Osteocyte (in vitro differentiated cells): ENCODE measurements at regions not wholly inside any gene's neighbourhood (a gene's known extent, or its start where the extent isn't known, plus 50 kb on each side); places are given as distances from the start of the nearest gene placed in this dataset.
A peak's percentile ranks its signal among the peaks of the same experiment; 100 is the strongest.
"Not testable (repeated sequence)": the region's sequence is repeated elsewhere in the genome, so short reads cannot be mapped to it uniquely, and the experiment has no call there.

Source experiments
- DNase-seq: peaks from one replicate; pipeline ENCODE4 v3.0.0; 2021; ENCODE audit warnings: mixed read lengths; ENCODE audit not compliant: unreplicated experiment; ENCODE audit errors: extremely low spot score
- H3K27ac Mint-ChIP-seq: one replicate; pipeline ENCODE4 v1.8.0; 2021; ENCODE audit warnings: mild to moderate bottlenecking, mixed read lengths; ENCODE audit not compliant: unreplicated experiment
- H3K27me3 Mint-ChIP-seq: one replicate; pipeline ENCODE4 v1.8.0; 2021; ENCODE audit warnings: mixed read lengths; ENCODE audit not compliant: unreplicated experiment
- H3K36me3 Mint-ChIP-seq: one replicate; pipeline ENCODE4 v1.8.0; 2021; ENCODE audit warnings: mixed read lengths; ENCODE audit not compliant: unreplicated experiment
- H3K4me1 Mint-ChIP-seq: one replicate; pipeline ENCODE4 v1.8.0; 2021; ENCODE audit warnings: mixed read lengths; ENCODE audit not compliant: unreplicated experiment
- H3K4me3 Mint-ChIP-seq: one replicate; pipeline ENCODE4 v1.8.0; 2021; ENCODE audit warnings: mild to moderate bottlenecking, moderate library complexity, mixed read lengths; ENCODE audit not compliant: unreplicated experiment
- H3K9me3 Mint-ChIP-seq: one replicate; pipeline ENCODE4 v1.8.0; 2021; ENCODE audit warnings: mixed read lengths; ENCODE audit not compliant: unreplicated experiment
- TF ChIP-seq, protein P1 (sequence below): fragments of 200-600 bp; sonication (generic); IDR thresholded peaks from 2 replicates; pipeline ENCODE4 v1.5.0; 2021; ENCODE audit warnings: antibody characterized with exemption, mild to moderate bottlenecking, moderate library complexity

DNA sequence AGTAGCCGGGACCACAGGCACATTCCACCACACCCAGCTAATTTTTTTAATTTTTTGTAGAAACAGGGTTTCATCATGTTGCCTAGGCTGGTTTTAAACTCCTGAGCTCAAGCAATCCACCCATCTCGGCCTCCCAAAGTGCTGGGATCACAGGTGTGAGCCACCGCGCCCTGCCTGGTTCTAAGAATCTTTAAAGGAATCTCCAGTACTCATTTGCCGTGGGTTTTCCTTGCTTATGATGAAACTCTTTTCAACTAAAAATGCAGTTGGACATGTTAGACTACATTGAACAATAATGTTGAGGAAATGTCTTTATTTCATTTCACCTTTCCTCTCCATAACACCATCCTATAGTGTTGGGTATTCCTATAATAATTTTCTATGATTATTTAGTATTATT lies 121.6 kb downstream of the ZNF281 start:
- Mint-ChIP-seq H3K9me3 (no peaks in the 10 kb centered on the region), H3K27me3 (peaks cover 4% of the 10 kb centered on the region), H3K4me3 (no peak overlapping the region), H3K4me1 (no peaks in the 10 kb centered on the region), H3K27ac (no peak overlapping the region), H3K36me3 (no peaks in the 10 kb centered on the region)
- DNase-seq: no peak
- TF ChIP-seq, protein P1, sequence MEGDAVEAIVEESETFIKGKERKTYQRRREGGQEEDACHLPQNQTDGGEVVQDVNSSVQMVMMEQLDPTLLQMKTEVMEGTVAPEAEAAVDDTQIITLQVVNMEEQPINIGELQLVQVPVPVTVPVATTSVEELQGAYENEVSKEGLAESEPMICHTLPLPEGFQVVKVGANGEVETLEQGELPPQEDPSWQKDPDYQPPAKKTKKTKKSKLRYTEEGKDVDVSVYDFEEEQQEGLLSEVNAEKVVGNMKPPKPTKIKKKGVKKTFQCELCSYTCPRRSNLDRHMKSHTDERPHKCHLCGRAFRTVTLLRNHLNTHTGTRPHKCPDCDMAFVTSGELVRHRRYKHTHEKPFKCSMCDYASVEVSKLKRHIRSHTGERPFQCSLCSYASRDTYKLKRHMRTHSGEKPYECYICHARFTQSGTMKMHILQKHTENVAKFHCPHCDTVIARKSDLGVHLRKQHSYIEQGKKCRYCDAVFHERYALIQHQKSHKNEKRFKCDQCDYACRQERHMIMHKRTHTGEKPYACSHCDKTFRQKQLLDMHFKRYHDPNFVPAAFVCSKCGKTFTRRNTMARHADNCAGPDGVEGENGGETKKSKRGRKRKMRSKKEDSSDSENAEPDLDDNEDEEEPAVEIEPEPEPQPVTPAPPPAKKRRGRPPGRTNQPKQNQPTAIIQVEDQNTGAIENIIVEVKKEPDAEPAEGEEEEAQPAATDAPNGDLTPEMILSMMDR: no peak

DNA sequence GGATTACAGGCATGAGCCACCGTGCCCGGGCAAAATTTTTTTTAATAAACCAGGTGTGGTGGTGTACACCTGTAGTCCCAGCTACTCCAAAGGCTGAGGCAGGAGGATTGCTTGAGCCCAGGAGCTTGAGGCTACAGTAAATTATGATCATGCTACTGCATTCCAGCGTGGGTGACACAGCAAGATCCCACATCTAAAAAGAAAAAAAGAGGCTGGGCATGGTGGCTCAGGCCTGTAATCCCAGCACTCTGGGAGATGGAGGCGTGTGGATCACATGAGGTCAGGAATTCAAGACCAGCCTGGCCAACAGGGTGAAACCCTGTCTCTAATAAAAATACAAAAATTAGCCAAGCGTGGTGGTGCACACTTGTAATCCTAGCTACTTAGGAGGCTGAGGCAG lies 125.6 kb downstream of the ZNF281 start:
- not testable (repeated sequence) for H3K27ac Mint-ChIP-seq, H3K36me3 Mint-ChIP-seq, H3K4me1 Mint-ChIP-seq, DNase-seq, H3K4me3 Mint-ChIP-seq, H3K27me3 Mint-ChIP-seq, H3K9me3 Mint-ChIP-seq

DNA sequence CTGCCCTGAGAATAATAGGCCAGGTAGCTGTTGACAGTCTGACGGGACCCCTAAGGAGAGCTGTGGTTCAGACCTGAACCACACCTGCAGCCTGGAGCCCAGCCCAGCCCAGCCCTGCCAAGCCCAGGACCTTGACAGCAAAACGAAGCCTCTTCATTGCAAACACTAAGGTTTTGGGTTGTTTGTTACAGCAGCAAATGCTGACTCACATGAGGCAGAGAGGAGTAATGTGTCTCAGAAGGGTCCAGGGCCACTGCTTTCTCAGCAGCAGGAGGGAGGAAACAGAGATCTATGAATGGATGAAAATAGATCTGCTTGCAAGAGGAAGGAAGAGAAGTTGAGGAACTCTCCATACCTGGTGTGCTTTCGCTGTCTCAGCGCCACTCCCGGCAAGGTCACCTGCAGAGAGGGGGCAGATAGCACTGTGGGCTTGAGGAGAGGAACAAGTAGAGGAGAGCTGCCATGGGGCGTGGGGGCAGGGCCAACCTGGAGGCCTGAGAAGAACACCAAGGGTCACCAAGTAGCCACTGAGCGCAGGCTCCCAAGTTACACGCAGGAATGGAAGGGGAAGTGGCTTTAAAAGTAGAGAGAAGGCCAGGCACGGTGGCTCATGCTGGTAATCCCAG lies 127.2 kb downstream of the ZNF281 start:
- Mint-ChIP-seq H3K27me3 (peaks cover 1% of the 10 kb centered on the region), H3K36me3 (no peaks in the 10 kb centered on the region), H3K4me1 (no peaks in the 10 kb centered on the region), H3K27ac (no peak overlapping the region), H3K9me3 (no peaks in the 10 kb centered on the region), H3K4me3 (no peak overlapping the region)
- TF ChIP-seq, protein P1: no peak
- no peak for DNase-seq

DNA sequence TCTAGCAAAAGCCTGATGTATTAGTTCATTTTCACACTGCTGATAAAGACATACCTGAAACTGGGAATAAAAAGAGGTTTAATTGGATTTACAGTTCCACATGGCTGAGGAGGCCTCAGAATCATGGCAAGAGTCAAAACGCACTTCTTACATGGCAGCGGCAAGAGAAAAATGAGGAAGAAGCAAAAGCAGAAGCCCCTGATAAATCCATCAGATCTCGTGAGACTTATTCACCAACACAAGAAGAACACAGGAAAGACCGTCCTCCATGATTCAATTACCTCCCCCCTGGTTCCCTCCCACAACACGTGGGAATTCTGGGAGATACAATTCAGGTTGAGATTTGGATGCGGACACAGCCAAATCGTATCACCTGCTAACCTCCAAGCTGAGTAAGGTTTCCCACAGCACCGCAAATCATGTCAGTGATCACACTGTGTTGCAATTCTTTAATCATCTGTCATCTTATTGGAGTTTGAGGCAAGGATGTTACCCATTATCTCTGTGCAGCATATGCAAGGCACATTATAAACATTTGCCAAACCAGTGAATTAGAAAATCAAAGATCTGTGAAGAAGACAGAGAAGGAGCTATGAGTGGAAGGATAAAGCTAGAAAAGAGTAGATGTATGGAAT lies 128.5 kb downstream of the ZNF281 start:
- Mint-ChIP-seq H3K36me3 (no peaks in the 10 kb centered on the region), H3K9me3 (no peaks in the 10 kb centered on the region), H3K4me3 (no peak overlapping the region), H3K4me1 (no peaks in the 10 kb centered on the region), H3K27me3 (peaks cover 4% of the 10 kb centered on the region), H3K27ac (no peak overlapping the region)
- DNase-seq: no peak
- TF ChIP-seq, protein P1: no peak

DNA sequence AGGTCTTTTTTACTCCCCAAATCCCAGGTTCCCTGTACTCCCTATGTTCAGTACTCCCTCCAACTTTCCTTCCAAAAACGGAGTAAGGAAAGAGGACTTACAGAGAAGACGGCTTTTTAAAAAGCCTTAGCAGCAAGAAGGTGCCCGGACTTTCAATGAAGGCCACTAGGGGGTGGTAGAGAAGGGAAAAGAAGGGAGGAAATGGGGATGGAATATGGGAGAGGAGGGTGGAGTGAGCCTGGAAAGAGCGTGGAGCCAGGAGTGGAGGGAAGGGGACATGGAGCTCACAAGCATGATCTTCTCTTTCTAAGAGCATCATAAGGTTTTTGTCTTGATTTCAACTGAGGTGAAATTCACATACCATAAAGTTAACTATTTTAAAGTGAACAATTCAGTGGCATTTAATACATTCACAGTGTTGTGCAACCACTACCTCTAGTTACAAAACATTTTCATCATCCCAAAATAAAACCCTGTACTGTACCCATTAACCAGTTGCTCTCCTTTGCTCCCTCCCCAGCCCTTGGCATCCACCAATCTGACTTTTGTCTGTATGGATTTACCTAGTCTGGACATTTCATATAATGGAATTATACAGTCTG lies 129.9 kb downstream of the ZNF281 start:
- Mint-ChIP-seq H3K36me3 (no peaks in the 10 kb centered on the region), H3K4me1 (no peaks in the 10 kb centered on the region), H3K27ac (no peak overlapping the region), H3K4me3 (no peak overlapping the region), H3K27me3 (peaks cover 6% of the 10 kb centered on the region), H3K9me3 (no peaks in the 10 kb centered on the region)
- DNase-seq: no peak
- TF ChIP-seq, protein P1: peak; percentile 71
